T47D (cell line): ENCODE measurements at regions not wholly inside any gene's neighbourhood (a gene's known extent, or its start where the extent isn't known, plus 50 kb on each side); places are given as distances from the start of the nearest gene placed in this dataset.

Experiments used
- DNase-seq, 2 experiments: peaks; one replicate each; pipeline versions ENCODE4 v3.0.0 to v3.0.0-alpha.2; 2011 to 2012; ENCODE audit warnings: low read depth in 1 of 2, low spot score in 1 of 2
- JUND ChIP-seq: IDR thresholded peaks from 2 replicates; pipeline ENCODE4 v1.6.1; 2012; ENCODE audit warnings: low read depth
- in situ Hi-C: cut with HindIII; loops from 2 replicates; pipeline ENCODE4 v1.10.0; 2016; ENCODE audit warnings: low sequenced_read_pairs, low pct_unique_long_range_greater_than_20kb

GRCh38 chr5:28208356-28208755, 1170.0 kb upstream of the CDH9 start:
- in situ Hi-C loops: no loop called here

DNA sequence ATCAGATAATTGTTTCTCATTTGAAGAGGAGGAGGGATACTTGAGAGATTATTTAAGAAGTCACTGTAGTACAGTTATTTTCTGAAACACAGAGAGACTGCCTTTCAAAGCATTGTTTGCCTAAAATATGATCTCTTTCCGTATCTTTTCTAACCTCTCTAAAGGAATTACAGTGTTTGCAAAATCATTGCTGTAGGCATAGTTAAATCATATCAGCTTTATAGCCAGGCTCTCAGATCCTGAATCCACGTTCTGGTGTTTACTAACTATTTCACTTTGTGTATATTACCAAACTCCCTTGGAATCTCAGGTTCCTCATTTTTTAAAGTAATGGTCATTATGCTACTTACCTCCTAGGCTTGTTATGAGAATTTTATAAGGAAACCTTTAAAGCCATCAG, 1151.6 kb upstream of the CDH9 start:
- peak; percentile 70; the same call in 1 of the 2 replicates for TF ChIP-seq JUND
- peak in 1 of 2 experiments; percentile 26 for DNase-seq
- in situ Hi-C loops: no loop called here

More at GRCh38 chr5:28208356-28208755, 1170.0 kb upstream of the CDH9 start:
- TF ChIP-seq JUND: no peak
- no peak for DNase-seq

DNA sequence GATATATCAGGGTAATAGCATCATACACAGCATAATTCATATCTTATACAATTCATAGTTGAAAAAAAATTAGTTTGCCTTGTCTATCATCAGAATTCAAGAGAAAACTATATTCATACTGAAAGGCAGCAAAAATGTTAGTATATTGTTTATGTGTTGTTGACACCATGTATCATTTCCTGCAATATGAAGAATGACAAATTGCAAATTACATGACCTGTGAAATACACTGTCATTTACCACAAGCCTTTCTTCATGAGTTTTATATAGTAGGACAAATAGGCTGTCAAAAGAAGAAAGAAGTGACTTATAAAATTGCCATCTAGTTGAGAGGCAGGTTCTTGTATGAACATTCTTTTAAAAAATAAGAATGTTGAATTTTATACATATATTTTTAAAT, 1136.3 kb upstream of the CDH9 start:
- DNase-seq: no peak
- in situ Hi-C loops: no loop called here
- no peak for TF ChIP-seq JUND

DNA sequence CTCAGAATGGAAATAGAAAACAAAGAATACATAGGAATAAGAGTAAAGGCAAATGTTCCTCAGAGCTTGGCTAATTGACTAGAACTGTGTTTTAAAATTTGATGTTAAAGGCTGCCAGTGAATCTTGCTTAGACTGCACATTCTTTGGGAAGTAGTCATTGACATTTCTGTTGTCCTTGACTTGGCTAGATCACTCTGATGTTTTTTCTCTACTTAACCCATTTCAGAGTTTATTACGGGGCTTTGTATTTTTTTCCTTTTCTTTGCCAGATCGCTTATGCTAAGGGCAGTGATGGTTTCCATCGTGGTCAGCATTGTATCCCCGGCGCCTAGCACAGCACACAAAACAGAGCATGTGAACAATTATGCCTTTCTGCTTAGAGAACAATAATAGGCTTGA, 1126.7 kb upstream of the CDH9 start:
- DNase-seq: no peak
- in situ Hi-C loops: no loop called here
- no peak for TF ChIP-seq JUND

DNA sequence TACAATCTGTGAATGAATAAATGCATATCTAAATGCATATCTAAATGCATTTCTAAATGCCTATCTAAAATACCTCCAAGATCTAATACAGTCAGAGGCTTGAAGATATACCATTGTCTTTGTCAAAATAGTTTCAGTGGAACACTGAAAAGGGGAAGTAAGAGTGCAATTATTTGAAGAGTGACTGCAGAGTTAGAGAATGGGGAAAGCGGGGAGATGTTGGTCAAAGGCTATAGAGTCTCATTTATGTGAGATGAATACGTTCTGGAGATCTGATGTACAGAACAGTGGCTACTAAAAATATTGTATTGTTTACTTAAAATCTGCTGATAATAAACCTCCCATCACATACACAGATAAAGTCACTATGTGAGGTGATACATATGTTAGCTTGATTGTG, 1126.2 kb upstream of the CDH9 start:
- in situ Hi-C loops: no loop called here
- no peak for DNase-seq
- TF ChIP-seq JUND: no peak

DNA sequence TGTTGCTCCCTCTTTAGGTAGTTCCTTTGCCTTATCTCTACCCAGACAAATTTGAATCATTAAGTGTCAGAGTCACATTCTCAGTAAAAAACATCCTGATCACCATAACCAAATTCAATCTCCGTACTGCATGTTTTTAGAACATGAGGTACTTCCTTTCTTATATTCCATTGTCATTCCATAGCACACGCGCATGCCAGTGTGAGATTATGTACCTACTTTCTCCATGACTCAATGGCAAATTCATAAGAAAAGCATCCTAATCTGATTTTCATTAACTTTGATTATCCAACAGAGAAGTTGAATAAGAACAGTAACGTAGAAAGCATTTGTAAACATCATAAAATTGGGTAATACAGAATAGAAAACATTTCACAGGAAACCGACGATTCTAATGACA, 1118.6 kb upstream of the CDH9 start:
- DNase-seq: no peak
- in situ Hi-C loops: no loop called here
- no peak for TF ChIP-seq JUND

- DNase-seq: no peak
Observed at GRCh38 chr5:28143519-28143918, 1105.1 kb upstream of the CDH9 start.

DNA sequence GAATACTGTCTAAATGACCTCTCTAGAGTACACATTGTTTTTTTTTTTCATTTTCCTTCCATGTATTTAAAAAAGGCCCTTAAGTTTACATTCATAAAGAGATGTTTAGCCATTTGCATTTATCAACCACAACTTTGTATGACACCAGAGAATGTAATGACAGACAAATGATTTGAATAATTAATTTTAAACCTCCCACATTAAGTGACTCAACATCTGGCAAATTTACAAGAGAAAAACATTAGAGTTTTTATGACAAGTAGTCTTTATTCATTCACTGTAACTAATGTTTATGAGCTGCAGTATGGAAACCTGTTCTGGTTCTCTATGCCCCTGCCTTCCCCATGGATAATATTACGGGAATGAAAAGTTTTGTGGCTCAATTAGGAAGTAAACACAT, 1093.8 kb upstream of the CDH9 start:
- no peak for DNase-seq
- no peak for TF ChIP-seq JUND
- in situ Hi-C loops: no loop called here

More at GRCh38 chr5:28143519-28143918, 1105.1 kb upstream of the CDH9 start:
- in situ Hi-C loops: no loop called here
- no peak for TF ChIP-seq JUND

DNA sequence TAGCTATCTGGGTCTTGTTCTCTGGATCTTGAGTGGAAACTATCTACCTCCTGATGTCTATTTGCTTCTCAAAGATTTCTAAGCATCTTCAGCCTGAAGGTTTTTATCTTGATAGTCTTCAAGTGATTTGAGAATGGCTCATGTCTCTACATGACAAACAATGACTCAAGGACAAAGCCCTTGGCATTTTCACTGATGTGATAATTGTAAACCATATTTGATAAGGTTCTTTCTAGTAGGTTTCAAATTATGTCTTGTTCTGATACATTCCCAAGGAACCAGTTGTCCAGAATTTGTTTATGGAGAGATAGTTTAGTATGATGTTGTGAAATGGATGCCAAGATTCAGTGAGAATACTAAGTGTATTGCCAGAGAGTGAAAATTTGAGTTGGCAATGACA, 1079.3 kb upstream of the CDH9 start:
- DNase-seq: no peak
- in situ Hi-C loops: no loop called here
- no peak for TF ChIP-seq JUND

DNA sequence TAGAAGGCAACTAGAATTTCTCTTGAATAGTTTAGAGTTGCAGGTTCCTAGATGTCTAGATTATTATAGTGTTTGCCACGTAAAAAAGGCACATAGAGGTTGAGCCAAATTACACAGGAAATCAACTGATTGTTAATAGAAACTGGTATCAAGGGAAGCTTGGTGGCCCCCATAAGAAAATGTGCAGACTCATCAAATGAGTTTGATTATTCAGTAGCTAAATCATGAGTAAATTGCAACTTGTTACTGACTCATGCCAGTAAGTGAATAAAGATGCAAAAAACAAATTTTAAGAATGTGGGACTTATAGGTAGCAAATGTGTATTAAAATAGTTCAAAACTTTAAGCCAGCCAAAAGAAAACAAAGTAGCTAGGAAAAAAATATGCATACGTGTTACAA, 1078.9 kb upstream of the CDH9 start:
- no peak for DNase-seq
- no peak for TF ChIP-seq JUND
- in situ Hi-C loops: no loop called here

DNA sequence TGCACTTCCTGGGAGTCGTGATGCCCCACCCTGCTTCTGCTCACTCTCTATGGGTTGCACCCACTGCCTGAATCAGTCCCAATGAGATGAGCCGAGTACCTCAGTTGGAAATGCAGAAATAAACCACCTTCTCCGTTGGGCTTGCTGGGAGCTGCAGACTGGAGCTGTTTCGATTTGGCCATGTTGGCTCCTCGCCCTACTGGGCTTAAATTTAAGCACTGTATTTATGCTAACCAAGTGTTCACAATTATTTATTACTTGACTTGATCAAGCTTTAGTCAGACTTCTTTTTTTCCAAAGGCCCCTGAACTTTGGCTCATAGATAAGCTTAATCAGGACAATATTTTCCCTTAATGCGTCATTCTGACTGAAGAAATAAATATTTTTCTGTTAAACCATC, 1072.4 kb upstream of the CDH9 start:
- no peak for TF ChIP-seq JUND
- in situ Hi-C loops: no loop called here
- no peak for DNase-seq

DNA sequence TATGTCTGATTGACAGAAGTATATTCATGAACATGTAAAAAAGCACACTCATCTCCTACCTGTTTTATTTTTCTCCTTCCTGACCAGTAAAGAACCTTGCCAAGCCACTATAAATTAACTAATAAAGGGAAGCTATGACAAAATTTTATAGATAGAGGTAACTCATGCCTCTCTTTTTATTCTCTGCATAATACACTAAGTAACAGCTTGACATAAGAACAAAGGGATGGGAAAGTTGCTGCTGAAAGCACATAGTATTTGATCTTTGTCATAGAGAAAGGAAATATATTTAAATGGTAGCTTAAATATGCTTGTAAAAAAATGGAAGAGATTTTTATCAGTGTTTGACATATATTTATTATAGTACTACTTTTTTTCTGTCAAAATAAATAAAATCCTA, 1065.7 kb upstream of the CDH9 start:
- DNase-seq: no peak
- in situ Hi-C loops: no loop called here
- no peak for TF ChIP-seq JUND

GRCh38 chr5:28084069-28084468, 1045.7 kb upstream of the CDH9 start:
- DNase-seq: no peak
- no peak for TF ChIP-seq JUND
- in situ Hi-C loops: no loop called here

- in situ Hi-C loops: no loop called here
- TF ChIP-seq JUND: no peak
- DNase-seq: no peak
Observed at GRCh38 chr5:28082610-28083009, 1044.2 kb upstream of the CDH9 start.
